ENCODE measurements at regions not wholly inside any gene's neighbourhood (a gene's known extent, or its start where the extent isn't known, plus 50 kb on each side); places are given as distances from the start of the nearest gene placed in this dataset.
"Not testable (repeated sequence)": the region's sequence is repeated elsewhere in the genome, so short reads cannot be mapped to it uniquely, and the experiment has no call there.

GRCh38 chr20:26243731-26244130, 547.1 kb upstream of the ZNF337 start:
- H3K4me3 ChIP-seq (ENCODE audit: low read length): no peak overlapping the region
- no peak for TF ChIP-seq ZNF274 (IDR thresholded peaks at IDR 0.05; ENCODE audit: low read depth, low read length)

GRCh38 chr20:26220609-26221008, 524.0 kb upstream of the ZNF337 start:
- H3K4me3 ChIP-seq (ENCODE audit: low read length): not testable (repeated sequence)

DNA sequence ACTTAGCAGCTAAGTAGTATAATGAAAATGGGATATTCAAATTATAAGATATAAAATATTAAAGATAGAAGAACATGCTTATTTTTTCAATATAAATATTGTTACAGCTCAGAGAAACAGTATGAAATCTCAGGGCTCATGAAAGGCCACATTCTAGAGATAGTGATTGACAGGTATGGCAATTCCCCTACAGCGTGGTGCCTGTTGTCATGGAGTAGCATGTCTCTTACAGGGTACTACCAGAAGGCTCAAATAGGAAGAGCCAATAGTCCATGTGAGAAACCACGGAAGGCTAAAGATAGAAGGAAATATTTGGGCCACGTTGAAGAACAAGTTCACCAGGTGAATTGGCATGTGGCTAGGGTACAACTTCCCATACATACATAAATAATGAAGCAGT, 522.9 kb upstream of the ZNF337 start:
- H3K4me3 ChIP-seq (ENCODE audit: low read length): not testable (repeated sequence)

DNA sequence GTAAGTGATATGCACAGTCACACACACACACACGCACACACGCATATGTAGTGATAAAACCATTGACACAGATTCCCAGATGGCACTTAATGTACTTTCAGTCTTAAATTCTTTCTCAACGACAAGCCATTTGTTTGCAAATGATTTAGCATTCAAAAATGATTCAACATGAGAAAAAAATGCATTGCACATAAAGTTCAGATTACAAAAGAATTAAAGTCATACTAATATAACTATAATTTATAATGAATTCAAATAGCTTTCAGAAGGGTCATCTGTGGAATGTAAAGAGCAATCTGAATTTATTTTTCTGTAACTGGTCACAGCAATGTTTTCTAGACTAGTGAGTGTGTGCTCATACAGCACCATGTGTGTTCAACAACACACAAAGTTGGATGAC, 521.6 kb upstream of the ZNF337 start:
- no peak for TF ChIP-seq ZNF274 (IDR thresholded peaks at IDR 0.05; ENCODE audit: low read depth, low read length)
- no peak overlapping the region for H3K4me3 ChIP-seq (ENCODE audit: low read length)

DNA sequence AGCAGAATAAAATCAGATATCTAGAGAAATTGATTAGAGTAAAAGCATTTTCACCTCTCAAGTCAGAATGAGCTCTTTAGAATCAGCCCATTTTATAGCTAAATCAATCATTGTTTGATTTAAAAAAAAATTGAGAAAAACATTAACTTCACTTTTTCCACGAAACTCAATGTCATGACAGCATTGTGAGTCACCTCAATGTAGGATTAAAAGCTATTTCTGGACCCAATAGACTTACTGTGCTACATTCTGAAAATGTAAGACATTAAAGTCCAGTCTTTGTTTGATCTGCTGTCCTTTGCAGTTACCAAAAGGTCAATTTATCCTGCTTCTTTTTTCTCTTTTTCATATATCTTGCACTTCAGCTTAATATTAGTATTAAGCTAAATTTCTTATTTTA, 519.4 kb upstream of the ZNF337 start:
- H3K4me3 ChIP-seq (ENCODE audit: low read length): no peak overlapping the region
- TF ChIP-seq ZNF274 (IDR thresholded peaks at IDR 0.05; ENCODE audit: low read depth, low read length): no peak

DNA sequence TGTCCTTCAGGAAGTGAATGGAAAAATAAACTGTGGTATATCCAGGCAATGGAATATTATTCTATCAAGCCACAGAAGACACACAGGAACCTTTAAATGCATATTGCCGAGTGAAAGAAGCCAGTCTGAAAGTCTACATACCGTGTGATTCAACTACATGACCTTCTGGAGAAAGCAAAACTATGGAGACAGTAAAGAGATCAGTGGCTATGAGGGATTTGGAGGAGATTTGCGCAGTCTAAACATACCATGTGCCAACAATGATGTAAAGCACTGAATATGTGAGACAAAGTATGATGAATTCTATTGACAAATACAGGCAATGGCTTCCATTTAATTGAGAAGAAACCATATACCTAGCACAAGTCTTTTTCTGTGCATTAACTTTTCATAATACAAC, 518.3 kb upstream of the ZNF337 start:
- no peak overlapping the region for H3K4me3 ChIP-seq (ENCODE audit: low read length)
- no peak for TF ChIP-seq ZNF274 (IDR thresholded peaks at IDR 0.05; ENCODE audit: low read depth, low read length)

- no peak for TF ChIP-seq ZNF274 (IDR thresholded peaks at IDR 0.05; ENCODE audit: low read depth, low read length)
- H3K4me3 ChIP-seq (ENCODE audit: low read length): no peak overlapping the region
Measured at GRCh38 chr20:26209171-26209941, 512.7 kb upstream of the ZNF337 start.

DNA sequence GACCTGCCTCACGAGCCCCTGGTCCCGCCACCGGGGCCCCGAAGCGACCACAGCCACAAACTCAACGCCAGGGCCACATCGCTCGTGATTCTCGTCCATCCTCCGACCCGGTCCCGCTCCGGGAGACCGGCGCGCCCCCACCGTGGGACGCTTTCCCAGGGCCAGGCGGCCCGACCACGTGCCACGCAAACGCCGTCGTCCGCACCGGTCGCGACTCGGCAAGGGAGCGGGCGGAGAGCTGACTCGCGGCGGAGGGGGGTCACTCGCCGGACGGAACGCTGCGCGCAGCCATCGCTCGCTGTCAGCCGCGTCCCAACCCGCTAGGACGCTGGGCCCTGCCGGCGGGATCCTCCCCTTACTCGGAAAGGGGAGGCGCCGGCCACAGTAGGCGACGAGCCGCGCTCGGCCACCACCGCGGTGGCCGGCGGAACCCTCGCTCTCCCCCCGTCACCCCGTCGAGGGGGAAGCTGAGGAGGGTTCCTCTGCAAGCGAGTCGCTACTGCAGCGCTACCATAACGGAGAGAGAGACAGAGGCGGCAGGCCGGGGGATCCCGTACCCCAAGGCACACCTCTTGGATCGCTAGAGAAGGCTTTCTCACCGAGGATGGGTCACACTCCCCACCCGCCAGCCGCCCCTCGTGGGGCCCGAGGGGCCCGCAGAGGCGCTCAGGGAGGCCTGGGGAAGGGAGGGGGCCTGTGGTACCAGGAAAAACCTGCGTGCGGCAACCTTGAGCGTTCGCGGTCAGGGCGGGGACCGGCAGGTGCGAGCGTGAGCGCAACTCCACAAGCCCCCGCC, 511.8 kb upstream of the ZNF337 start:
- no peak overlapping the region for H3K4me3 ChIP-seq (ENCODE audit: low read length)
- TF ChIP-seq ZNF274 (IDR thresholded peaks at IDR 0.05; ENCODE audit: low read depth, low read length): no peak

- not testable (repeated sequence) for H3K4me3 ChIP-seq (ENCODE audit: low read length)
Measured at GRCh38 chr20:26207967-26208295, 511.3 kb upstream of the ZNF337 start.

GRCh38 chr20:26207237-26207966, 510.7 kb upstream of the ZNF337 start:
- H3K4me3 ChIP-seq (ENCODE audit: low read length): no peak overlapping the region
- TF ChIP-seq ZNF274 (IDR thresholded peaks at IDR 0.05; ENCODE audit: low read depth, low read length): no peak

- no peak overlapping the region for H3K4me3 ChIP-seq (ENCODE audit: low read length)
- no peak for TF ChIP-seq ZNF274 (IDR thresholded peaks at IDR 0.05; ENCODE audit: low read depth, low read length)
Measured at GRCh38 chr20:26205350-26205749, 508.7 kb upstream of the ZNF337 start.

DNA sequence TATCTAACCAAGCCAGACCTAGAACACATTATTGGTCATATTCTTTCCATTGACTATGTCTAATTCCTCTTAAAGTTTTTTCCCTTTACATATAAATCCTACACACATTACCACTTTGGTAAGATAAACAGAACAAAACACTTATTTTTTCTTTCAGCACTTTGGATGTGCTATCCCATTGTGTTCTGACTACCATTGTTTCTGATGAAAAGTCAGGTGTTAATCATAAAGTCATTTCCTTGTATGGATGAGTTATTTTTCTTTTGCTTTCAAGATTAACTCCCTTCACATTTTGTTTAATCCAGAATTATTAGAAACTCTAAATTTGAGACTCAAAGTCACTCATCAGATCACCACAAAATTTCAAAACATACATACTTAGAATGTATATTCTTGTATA, 504.4 kb upstream of the ZNF337 start:
- H3K4me3 ChIP-seq (ENCODE audit: low read length): not testable (repeated sequence)

DNA sequence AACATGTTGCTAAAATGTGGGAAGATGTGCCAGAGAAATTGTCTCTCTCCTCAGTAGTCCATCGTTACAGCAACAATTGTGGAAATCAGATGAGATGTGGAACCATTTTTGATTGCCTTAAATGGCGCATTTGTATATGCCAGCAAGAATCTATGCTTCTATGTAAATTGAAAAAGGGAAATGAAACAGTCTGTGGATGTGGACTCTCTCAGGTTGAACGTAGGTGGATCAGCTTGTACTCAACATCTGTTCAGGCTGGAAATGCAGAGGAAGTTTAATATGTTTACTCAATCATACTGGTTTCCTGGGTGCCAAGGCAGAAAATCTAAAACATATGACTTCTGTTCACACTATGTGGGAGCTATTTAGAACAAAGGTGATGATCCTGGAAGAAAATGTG, 490.7 kb upstream of the ZNF337 start:
- H3K4me3 ChIP-seq (ENCODE audit: low read length): not testable (repeated sequence)

- not testable (repeated sequence) for H3K4me3 ChIP-seq (ENCODE audit: low read length)
Measured at GRCh38 chr20:26183720-26184119, 487.1 kb upstream of the ZNF337 start.

DNA sequence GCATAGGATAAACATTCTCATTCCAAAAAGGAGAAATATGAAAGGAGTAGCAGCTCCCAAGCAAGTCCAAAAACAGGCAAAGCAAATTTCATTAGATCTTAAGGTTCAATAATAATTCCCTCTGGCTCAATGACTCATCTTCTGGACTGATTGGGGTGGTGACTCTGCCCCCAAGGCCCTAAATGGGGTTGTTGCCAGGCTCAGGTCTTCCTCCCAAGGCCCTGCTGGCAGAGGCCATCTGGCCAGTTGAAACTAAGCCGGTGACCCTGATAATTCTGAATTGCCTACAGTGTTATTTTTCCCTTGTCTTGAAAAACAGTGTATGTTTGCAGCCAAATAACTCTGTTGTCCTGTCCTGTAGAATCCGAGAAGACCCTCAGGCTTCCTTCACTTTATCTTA, 484.7 kb upstream of the ZNF337 start:
- H3K4me3 ChIP-seq (ENCODE audit: low read length): not testable (repeated sequence)

DNA sequence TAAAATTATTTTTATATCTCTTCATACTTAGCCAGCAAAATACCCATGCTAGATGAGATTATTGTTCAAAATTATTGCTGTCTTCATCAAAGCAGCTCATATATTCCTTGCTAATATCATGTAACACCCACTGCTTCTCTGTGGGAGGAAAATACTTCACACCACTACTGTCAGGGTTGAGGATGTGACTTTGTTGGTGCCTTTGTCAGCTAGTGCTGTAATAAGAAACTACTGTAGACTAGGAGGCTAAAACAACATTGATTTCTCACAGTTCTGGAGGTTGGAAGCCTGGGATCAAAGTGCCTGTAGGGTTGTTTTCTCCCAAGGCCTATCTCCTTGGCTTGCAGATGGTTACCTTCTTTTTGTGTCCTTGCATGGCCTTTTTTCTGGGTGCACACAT, 475.2 kb upstream of the ZNF337 start:
- not testable (repeated sequence) for H3K4me3 ChIP-seq (ENCODE audit: low read length)
